Kidney (tissue), 13 donors: ENCODE measurements at regions not wholly inside any gene's neighbourhood (a gene's known extent, or its start where the extent isn't known, plus 50 kb on each side); places are given as distances from the start of the nearest gene placed in this dataset.

ENCODE experiments used
- DNase-seq, 5 donors: peaks; one replicate each; pipeline ENCODE4 v3.0.0-alpha.2; 2013 to 2020
- FAIRE-seq: peaks from 2 replicates; lab custom pipeline; 2012; peaks lifted over from hg19 to GRCh38; lab: Jason Lieb, UNC
- H3K27ac ChIP-seq, 2 donors: one replicate each; pipeline ENCODE4 v1.7.0; 2013; ENCODE audit warnings: low read depth in 2 of 2, low read length in 2 of 2, inconsistent platforms in 1 of 2
- H3K27me3 ChIP-seq: one replicate; pipeline ENCODE4 v1.7.1; 2013; ENCODE audit warnings: low read length, inconsistent platforms; ENCODE audit not compliant: control insufficient read depth, insufficient read depth
- H3K36me3 ChIP-seq, 3 donors: one replicate each; pipeline versions ENCODE4 v1.7.0 to v1.7.1; 2013; ENCODE audit warnings: low read length in 3 of 3, control low read depth in 1 of 3, inconsistent platforms in 1 of 3; ENCODE audit not compliant: insufficient read depth in 3 of 3, control insufficient read depth in 2 of 3
- H3K4me1 ChIP-seq, 3 donors: one replicate each; pipeline versions ENCODE4 v1.7.0 to v1.7.1; 2013; ENCODE audit warnings: low read length in 3 of 3, inconsistent platforms in 1 of 3, low read depth in 1 of 3; ENCODE audit not compliant: control insufficient read depth in 2 of 3, insufficient read depth in 2 of 3
- H3K4me3 ChIP-seq, 3 donors: one replicate each; pipeline versions ENCODE4 v1.7.0 to v1.8.1; 2013; ENCODE audit warnings: low read length in 3 of 3, control low read depth in 1 of 3, inconsistent platforms in 1 of 3
- H3K9ac ChIP-seq, 3 donors: one replicate each; pipeline versions ENCODE4 v1.7.0 to v1.7.1; 2013; ENCODE audit warnings: low read length in 3 of 3, control low read depth in 1 of 3, inconsistent platforms in 1 of 3
- H3K9me3 ChIP-seq, 3 donors: one replicate each; pipeline versions ENCODE4 v1.7.0 to v1.7.1; 2013; ENCODE audit warnings: low read length in 3 of 3, control low read depth in 1 of 3, inconsistent platforms in 1 of 3; ENCODE audit not compliant: control insufficient read depth in 2 of 3, insufficient read depth in 1 of 3
- CTCF ChIP-seq: IDR thresholded peaks from 3 replicates; pipeline ENCODE4 v1.5.1; 2012; ENCODE audit warnings: mild to moderate bottlenecking, moderate library complexity, borderline replicate concordance; ENCODE audit not compliant: insufficient read depth; ENCODE audit errors: extremely low read depth
- intact Hi-C: fragments of 100-400 bp; cut with DNase I; formaldehyde crosslinking; loops from one replicate; pipeline ENCODE4 v1.11.1; 2022
- donor health status: control.
- donor health status: control.
- donor health status: control.
- donor health status: control.
- donor health status: control.
- donor health status: DM: yes; HTN: yes; CAD: no.
- donor health status: Normal renal cell carcinoma (clear cell type).

GRCh38 chr18:78837754-78838153 is 141.9 kb upstream of the SALL3 start:
- intact Hi-C loops = no loop called here
- no peak for DNase-seq
- no peak for FAIRE-seq
- no peaks in the 10 kb centered on the region for H3K36me3 ChIP-seq
- H3K27me3 ChIP-seq = no peaks in the 10 kb centered on the region
- no peak overlapping the region for H3K9ac ChIP-seq
- H3K4me3 ChIP-seq = no peak overlapping the region
- no peaks in the 10 kb centered on the region for H3K9me3 ChIP-seq
- H3K4me1 ChIP-seq = no peaks in the 10 kb centered on the region
- no peak for TF ChIP-seq CTCF
- no peak overlapping the region for H3K27ac ChIP-seq

- Histone ChIP-seq H3K9ac (no peak overlapping the region), H3K36me3 (no peaks in the 10 kb centered on the region), H3K27me3 (no peaks in the 10 kb centered on the region), H3K4me3 (no peak overlapping the region), H3K4me1 (no peaks in the 10 kb centered on the region), H3K9me3 (no peaks in the 10 kb centered on the region), H3K27ac (no peak overlapping the region)
- no peak for TF ChIP-seq CTCF
- DNase-seq = no peak
- intact Hi-C loops = no loop called here
- FAIRE-seq = no peak
These were observed 141.4 kb upstream of the SALL3 start for GRCh38 chr18:78838183-78838582.

GRCh38 chr18:78849046-78849445 is 130.6 kb upstream of the SALL3 start:
- H3K4me3 ChIP-seq = no peak overlapping the region
- no peak overlapping the region for H3K27ac ChIP-seq
- DNase-seq (no peak), FAIRE-seq (no peak)
- H3K36me3 ChIP-seq = no peaks in the 10 kb centered on the region
- intact Hi-C loops = no loop called here
- no peak overlapping the region for H3K9ac ChIP-seq
- no peak for TF ChIP-seq CTCF
- no peaks in the 10 kb centered on the region for H3K27me3 ChIP-seq
- H3K9me3 ChIP-seq = peaks cover 0 to 4% (median 0%) of the 10 kb centered on the region in 3 donors
- no peaks in the 10 kb centered on the region for H3K4me1 ChIP-seq

- no peak for TF ChIP-seq CTCF
- Histone ChIP-seq H3K27me3 (no peaks in the 10 kb centered on the region), H3K4me1 (no peaks in the 10 kb centered on the region), H3K4me3 (no peak overlapping the region), H3K27ac (no peak overlapping the region), H3K9me3 (peaks cover 0 to 4% (median 0%) of the 10 kb centered on the region in 3 donors), H3K9ac (no peak overlapping the region), H3K36me3 (no peaks in the 10 kb centered on the region)
- intact Hi-C loops = no loop called here
- FAIRE-seq (no peak), DNase-seq (no peak)
These were observed 130.2 kb upstream of the SALL3 start for GRCh38 chr18:78849458-78849857.
